HepG2 (cell line): ENCODE measurements at regions not wholly inside any gene's neighbourhood (a gene's known extent, or its start where the extent isn't known, plus 50 kb on each side); places are given as distances from the start of the nearest gene placed in this dataset.

Experiments used
- ATAC-seq: fragments of 200-7000 bp; cut with Tn5 transposase; 3 replicates; pipeline ENCODE4 v1.9.1; 2020; ENCODE audit warnings: mild to moderate bottlenecking, moderate library complexity
- BruUV-seq: library from RNA; stranded (reverse); fragments of 400-500 nt; replicated peaks from 2 replicates; lab custom pipeline; 2021; lab: Mats Ljungman, UMichigan
- CTCF ChIA-PET: fragments of 300-600 bp; formaldehyde crosslinking; extraction: SDS; loops from one replicate; lab custom pipeline; 2021; ENCODE audit warnings: low total read pairs, inconsistent platforms, low intra/inter-chr PET ratio; lab: Yijun Ruan, JAX
- POLR2A ChIA-PET: fragments of 350-600 bp; sonication (Branson Sonifier 250); formaldehyde crosslinking; loops from one replicate; lab custom pipeline; 2020; ENCODE audit warnings: antibody characterized with exemption, inconsistent platforms; lab: Yijun Ruan, JAX
- DNase-seq: peaks from one replicate; pipeline ENCODE4 v3.0.0-alpha.2; 2015; ENCODE audit warnings: low spot score
- FAIRE-seq: peaks from 3 replicates; lab custom pipeline; 2011; peaks lifted over from hg19 to GRCh38; lab: Jason Lieb, UNC
- H2AFZ ChIP-seq: one replicate; pipeline ENCODE4 v1.6.1; 2011; ENCODE audit warnings: low read length, inconsistent platforms
- H3K27ac ChIP-seq: fragments of 300-600 bp; 3 replicates; pipeline ENCODE4 v1.8.0; 2011; ENCODE audit warnings: mixed run types, mild to moderate bottlenecking, mixed read lengths, low read length, inconsistent platforms; ENCODE audit not compliant: insufficient read depth; ENCODE audit errors: extremely low read length
- H3K27me3 ChIP-seq, 2 experiments: fragments of 200-600 bp in 1 of 2; 2 replicates in 1 of 2; 3 replicates in 1 of 2; pipeline versions ENCODE4 v1.6.0 to v1.8.0; 2011; ENCODE audit warnings: low read length in 2 of 2, mild to moderate bottlenecking in 2 of 2, moderate library complexity in 2 of 2, inconsistent platforms in 1 of 2; ENCODE audit not compliant: insufficient read depth in 2 of 2, control insufficient read depth in 1 of 2
- H3K36me3 ChIP-seq, 2 experiments: fragments of 200-600 bp in 1 of 2; replicated peaks in 1 of 2; 2 replicates in 1 of 2; 3 replicates in 1 of 2; pipeline versions ENCODE4 v1.5.1 to v1.8.0; 2011; ENCODE audit warnings: low read length in 2 of 2, inconsistent platforms in 1 of 2; ENCODE audit not compliant: insufficient read depth in 2 of 2, control insufficient read depth in 1 of 2
- H3K4me1 ChIP-seq: 2 replicates; pipeline ENCODE4 v1.5.1; 2012; ENCODE audit warnings: low read length, inconsistent platforms; ENCODE audit not compliant: insufficient read depth
- H3K4me2 ChIP-seq: 2 replicates; pipeline ENCODE4 v1.6.0; 2011; ENCODE audit warnings: low read depth, low read length, inconsistent platforms
- H3K4me3 ChIP-seq, 3 experiments: fragments of 200-600 bp in 1 of 3; sonication (generic), shearing (Covaris generic) in 1 of 3; replicated peaks in 1 of 3; 2 replicates each; pipeline ENCODE4 v1.5.1; 2011 to 2016; ENCODE audit warnings: low read length in 3 of 3, inconsistent platforms in 2 of 3, low read depth in 2 of 3, mild to moderate bottlenecking in 2 of 3, control low read depth in 1 of 3, mixed read lengths in 1 of 3; ENCODE audit not compliant: insufficient read depth in 1 of 3
- H3K79me2 ChIP-seq: one replicate; pipeline ENCODE4 v1.6.1; 2011; ENCODE audit warnings: low read length, inconsistent platforms; ENCODE audit not compliant: insufficient read depth
- H3K9ac ChIP-seq: 2 replicates; pipeline ENCODE4 v1.6.0; 2011; ENCODE audit warnings: mild to moderate bottlenecking, low read depth, low read length, inconsistent platforms; ENCODE audit not compliant: insufficient read depth
- H3K9me3 ChIP-seq: 2 replicates; pipeline ENCODE4 v1.5.1; 2012; ENCODE audit warnings: mild to moderate bottlenecking, low read length
- H4K20me1 ChIP-seq: 2 replicates; pipeline ENCODE4 v1.6.0; 2011; ENCODE audit warnings: inconsistent platforms, mild to moderate bottlenecking, low read length, moderate library complexity; ENCODE audit not compliant: insufficient read depth
- IKZF5 ChIP-seq: IDR thresholded peaks from 2 replicates; pipeline ENCODE4 v1.6.1; 2018; ENCODE audit warnings: missing genetic modification reagents, mild to moderate bottlenecking, missing compliant biosample characterization
- MAFF ChIP-seq: IDR thresholded peaks from 2 replicates; pipeline ENCODE4 v1.6.1; 2011; ENCODE audit warnings: low read depth, low read length, improper control_type of control experiment
- MAFK ChIP-seq, 2 experiments: IDR thresholded peaks in 1 of 2; conservative IDR thresholded peaks in 1 of 2; 2 replicates each; pipeline ENCODE4 v1.6.1; 2011; ENCODE audit warnings: improper control_type of control experiment in 2 of 2, low read length in 2 of 2
- MEIS2 ChIP-seq: sonication (generic); formaldehyde crosslinking; IDR thresholded peaks from 2 replicates; pipeline ENCODE4 v1.9.0; 2021; ENCODE audit warnings: mild to moderate bottlenecking, missing genetic modification reagents
- NCOA2 ChIP-seq: sonication (generic); formaldehyde crosslinking; IDR thresholded peaks from 2 replicates; pipeline ENCODE4 v1.8.0; 2022; ENCODE audit warnings: inconsistent platforms
- PAX8 ChIP-seq: sonication (generic); formaldehyde crosslinking; IDR thresholded peaks from 2 replicates; pipeline ENCODE4 v1.8.0; 2022; ENCODE audit warnings: mild to moderate bottlenecking, missing genetic modification reagents, borderline replicate concordance
- RBM39 ChIP-seq: fragments of 200-400 bp; formaldehyde crosslinking; IDR thresholded peaks from one replicate; pipeline ENCODE4 v1.6.1; 2018; ENCODE audit warnings: antibody characterized with exemption, mild to moderate bottlenecking, low read depth, low read length; ENCODE audit not compliant: poor library complexity, severe bottlenecking
- RXRA ChIP-seq: sonication (generic); formaldehyde crosslinking; IDR thresholded peaks from 2 replicates; pipeline ENCODE4 v1.5.1; 2020; ENCODE audit warnings: missing genetic modification reagents
- SP4 ChIP-seq: sonication (generic); formaldehyde crosslinking; IDR thresholded peaks from 2 replicates; pipeline ENCODE4 v1.8.1; 2023; ENCODE audit warnings: mild to moderate bottlenecking, missing genetic modification reagents
- ZNF121 ChIP-seq: sonication (generic); formaldehyde crosslinking; IDR thresholded peaks from 2 replicates; pipeline ENCODE4 v1.5.0; 2020; ENCODE audit warnings: mild to moderate bottlenecking, missing genetic modification reagents
- ZNF329 ChIP-seq: sonication (generic); formaldehyde crosslinking; IDR thresholded peaks from 2 replicates; pipeline ENCODE4 v1.9.0; 2021; ENCODE audit warnings: low read depth, mild to moderate bottlenecking, missing genetic modification reagents
- ZNF484 ChIP-seq: sonication (generic); formaldehyde crosslinking; IDR thresholded peaks from 2 replicates; pipeline ENCODE4 v1.5.1; 2020; ENCODE audit warnings: mild to moderate bottlenecking, low read depth, missing genetic modification reagents, borderline replicate concordance
- WGBS: methylation state at CpG from one replicate; pipeline ENCODE4 v1.1.6; 2017; ENCODE audit warnings: low lambda C conversion rate; 5-methylcytosine and 5-hydroxymethylcytosine counted together
- in situ Hi-C: cut with HindIII; loops from 2 replicates; pipeline ENCODE4 v1.10.0; 2017; ENCODE audit warnings: low pct_unique_long_range_greater_than_20kb; ENCODE audit not compliant: extremely low pct_ligation_motif_present
- intact Hi-C: fragments of 100-400 bp; cut with micrococcal nuclease; formaldehyde crosslinking; loops from one replicate; pipeline ENCODE4 v1.10.0; 2022; ENCODE audit not compliant: unreplicated experiment

GRCh38 chr15:72944565-72944964 is 107.7 kb upstream of the NEO1 start:
- H3K27me3 ChIP-seq: peaks cover 0 to 2% of the 10 kb centered on the region in 2 experiments; a peak in 1 of 5 replicates
- no TSS peak for BruUV-seq

GRCh38 chr15:72940229-72940622 is 112.0 kb upstream of the NEO1 start:
- intact Hi-C loops: no loop called here
- no peak for FAIRE-seq
- no peak for TF ChIP-seq ZNF484
- TF ChIP-seq ZNF121 (CRISPR knock-in tag): no peak
- no peak for TF ChIP-seq RBM39
- TF ChIP-seq RXRA (CRISPR knock-in tag): no peak
- no peak for TF ChIP-seq SP4 (CRISPR knock-in tag)
- TF ChIP-seq PAX8 (CRISPR knock-in tag): no peak
- TF ChIP-seq NCOA2 (CRISPR knock-in tag): no peak
- no peak for TF ChIP-seq IKZF5
- no peak for TF ChIP-seq MEIS2 (CRISPR knock-in tag)

More at GRCh38 chr15:72944565-72944964, 107.7 kb upstream of the NEO1 start:
- DNase-seq (no peak), ATAC-seq (no peak), FAIRE-seq (no peak)
- no peak overlapping the region for H3K9ac ChIP-seq
- H3K9me3 ChIP-seq: peaks cover 8% of the 10 kb centered on the region; the same call in 1 of the 2 replicates
- no peak overlapping the region for H3K27ac ChIP-seq
- no peak overlapping the region for H2AFZ ChIP-seq
- no peaks in the 10 kb centered on the region for H3K36me3 ChIP-seq
- H3K4me2 ChIP-seq: no peak overlapping the region
- ChIA-PET POLR2A (no interaction called here), CTCF (no interaction called here)
- H3K4me3 ChIP-seq: no peak overlapping the region
- intact Hi-C loops: no loop called here
- H3K79me2 ChIP-seq: no peaks in the 10 kb centered on the region
- no peaks in the 10 kb centered on the region for H4K20me1 ChIP-seq
- in situ Hi-C loops: no loop called here
- TF ChIP-seq MAFF (0 out of 2 replicates have a peak, but pooled peaks have one; percentile 42), MAFK (conservative IDR thresholded peaks at IDR 0.05 in 1 of 2, IDR thresholded peaks at IDR 0.05 in 1 of 2; ENCODE audit: low read length in 2 of 2) (peak; percentile 53 to 58; a peak in 3 of 4 replicates), ZNF329 (no peak)
- no peaks in the 10 kb centered on the region for H3K4me1 ChIP-seq
- WGBS: 5% methylated on average over 2 of the region's 2 CpGs

More at GRCh38 chr15:72940229-72940622, 112.0 kb upstream of the NEO1 start:
- Histone ChIP-seq H4K20me1 (no peaks in the 10 kb centered on the region), H3K9ac (no peak overlapping the region), H2AFZ (no peak overlapping the region), H3K27me3 (peaks cover 0 to 2% of the 10 kb centered on the region in 2 experiments; a peak in 1 of 5 replicates), H3K4me3 (no peak overlapping the region), H3K79me2 (no peaks in the 10 kb centered on the region), H3K4me1 (no peaks in the 10 kb centered on the region), H3K36me3 (no peaks in the 10 kb centered on the region), H3K4me2 (no peak overlapping the region), H3K27ac (no peak overlapping the region), H3K9me3 (no peaks in the 10 kb centered on the region)
- 0% methylated on average over 2 of the region's 2 CpGs for WGBS
- no peak for ATAC-seq
- in situ Hi-C loops: no loop called here
- BruUV-seq: no TSS peak
- DNase-seq: no peak
- ChIA-PET POLR2A (no interaction called here), CTCF (no interaction called here)
